HEK293T (cell line): ENCODE measurements at regions not wholly inside any gene's neighbourhood (a gene's known extent, or its start where the extent isn't known, plus 50 kb on each side); places are given as distances from the start of the nearest gene placed in this dataset.

Experiments
- CTCF ChIA-PET: fragments of 350-600 bp; formaldehyde crosslinking; extraction: SDS; loops from one replicate; lab custom pipeline; 2021; ENCODE audit warnings: antibody characterized with exemption, inconsistent platforms; lab: Yijun Ruan, JAX
- POLR2A ChIA-PET: fragments of 350-600 bp; formaldehyde crosslinking; extraction: SDS; loops from one replicate; lab custom pipeline; 2020; ENCODE audit warnings: antibody characterized with exemption, inconsistent platforms; lab: Yijun Ruan, JAX
- DNase-seq: peaks from one replicate; pipeline ENCODE4 v3.0.0; 2012; ENCODE audit warnings: mixed read lengths; ENCODE audit errors: extremely low spot score
- ARNT ChIP-seq: fragments of 450-650 bp; IDR thresholded peaks from 2 replicates; pipeline ENCODE4 v1.6.1; 2017; ENCODE audit warnings: mild to moderate bottlenecking
- BHLHE40 ChIP-seq: fragments of 450-650 bp; IDR thresholded peaks from 2 replicates; pipeline ENCODE4 v1.6.1; 2016; ENCODE audit warnings: mild to moderate bottlenecking, moderate library complexity, borderline replicate concordance
- CTBP1 ChIP-seq: fragments of 450-650 bp; IDR thresholded peaks from 2 replicates; pipeline ENCODE4 v1.6.1; 2016; ENCODE audit warnings: borderline replicate concordance
- ELF4 ChIP-seq: fragments of 450-650 bp; IDR thresholded peaks from 2 replicates; pipeline ENCODE4 v1.6.1; 2017; ENCODE audit warnings: antibody characterized with exemption
- FOXA1 ChIP-seq: fragments of 450-650 bp; IDR thresholded peaks from 2 replicates; pipeline ENCODE4 v1.6.1; 2016; ENCODE audit warnings: mild to moderate bottlenecking
- FOXK2 ChIP-seq: fragments of 450-650 bp; IDR thresholded peaks from 2 replicates; pipeline ENCODE4 v1.6.1; 2016; ENCODE audit warnings: mild to moderate bottlenecking
- FOXM1 ChIP-seq: fragments of 450-650 bp; IDR thresholded peaks from 2 replicates; pipeline ENCODE4 v1.6.1; 2017; ENCODE audit warnings: mild to moderate bottlenecking, borderline replicate concordance
- HDGF ChIP-seq: fragments of 450-650 bp; IDR thresholded peaks from 2 replicates; pipeline ENCODE4 v1.6.1; 2017; ENCODE audit warnings: antibody characterized with exemption, borderline replicate concordance
- L3MBTL2 ChIP-seq: fragments of 450-650 bp; conservative IDR thresholded peaks from 2 replicates; pipeline ENCODE4 v1.6.1; 2016; ENCODE audit warnings: mild to moderate bottlenecking
- LEF1 ChIP-seq: fragments of 450-650 bp; IDR thresholded peaks from 2 replicates; pipeline ENCODE4 v1.6.1; 2017; ENCODE audit warnings: mild to moderate bottlenecking, borderline replicate concordance
- NFRKB ChIP-seq: fragments of 450-650 bp; IDR thresholded peaks from 2 replicates; pipeline ENCODE4 v1.6.1; 2016; ENCODE audit warnings: mild to moderate bottlenecking, moderate library complexity
- SP1 ChIP-seq: fragments of 450-650 bp; IDR thresholded peaks from 2 replicates; pipeline ENCODE4 v1.6.1; 2017
- SUZ12 ChIP-seq: fragments of 450-650 bp; IDR thresholded peaks from 2 replicates; pipeline ENCODE4 v1.6.1; 2016; ENCODE audit warnings: mild to moderate bottlenecking
- TARDBP ChIP-seq: fragments of 450-650 bp; IDR thresholded peaks from 2 replicates; pipeline ENCODE4 v1.6.1; 2016
- ZNF384 ChIP-seq: fragments of 450-650 bp; IDR thresholded peaks from 2 replicates; pipeline ENCODE4 v1.6.1; 2016
- TF ChIP-seq, protein P1 (sequence below): fragments of 450-650 bp; IDR thresholded peaks from 2 replicates; pipeline ENCODE4 v1.6.1; 2016

GRCh38 chr17:72053449-72053848, 67.4 kb upstream of the SOX9 start:
- CTCF ChIA-PET: interaction anchor here (0.6 to 1.5 kb wide), 2 partner anchors 10 to 403 kb away, joined by 3 read pairs; no protein-coding TSS in a partner anchor
- peak; percentile 17 for DNase-seq
- POLR2A ChIA-PET: interaction anchor here (0.9 kb wide), 1 partner anchor 23 kb away, joined by 3 read pairs; no protein-coding TSS in a partner anchor
- TF ChIP-seq, protein P1, sequence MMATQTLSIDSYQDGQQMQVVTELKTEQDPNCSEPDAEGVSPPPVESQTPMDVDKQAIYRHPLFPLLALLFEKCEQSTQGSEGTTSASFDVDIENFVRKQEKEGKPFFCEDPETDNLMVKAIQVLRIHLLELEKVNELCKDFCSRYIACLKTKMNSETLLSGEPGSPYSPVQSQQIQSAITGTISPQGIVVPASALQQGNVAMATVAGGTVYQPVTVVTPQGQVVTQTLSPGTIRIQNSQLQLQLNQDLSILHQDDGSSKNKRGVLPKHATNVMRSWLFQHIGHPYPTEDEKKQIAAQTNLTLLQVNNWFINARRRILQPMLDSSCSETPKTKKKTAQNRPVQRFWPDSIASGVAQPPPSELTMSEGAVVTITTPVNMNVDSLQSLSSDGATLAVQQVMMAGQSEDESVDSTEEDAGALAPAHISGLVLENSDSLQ: no peak
- TF ChIP-seq TARDBP: no peak
- TF ChIP-seq ZNF384: no peak

DNA sequence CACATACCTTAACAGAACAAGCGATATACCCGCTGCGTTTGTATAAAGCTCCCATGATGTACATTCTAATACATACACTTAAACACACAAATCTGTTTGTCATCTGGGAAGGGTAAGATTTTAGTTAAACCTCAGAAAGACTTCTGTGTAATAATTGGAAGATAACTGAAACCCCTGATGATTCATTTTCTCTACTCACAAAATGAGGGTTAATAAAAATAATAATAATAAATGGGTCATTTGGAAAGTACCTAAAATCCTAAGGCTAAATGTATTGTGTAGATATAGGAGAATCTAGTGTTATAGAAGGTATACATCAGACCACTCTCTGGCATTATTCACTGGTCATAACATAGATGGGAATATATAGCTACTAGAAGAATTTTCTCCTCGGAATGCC, 64.7 kb upstream of the SOX9 start:
- no peak for DNase-seq
- POLR2A ChIA-PET: no interaction called here
- CTCF ChIA-PET: interaction anchor here (0.6 kb wide), 1 partner anchor 1742 kb away, joined by 3 read pairs; no protein-coding TSS in a partner anchor
- no peak for TF ChIP-seq FOXA1

GRCh38 chr17:72056727-72057290, 64.0 kb upstream of the SOX9 start:
- TF ChIP-seq FOXK2 (no peak), BHLHE40 (no peak), TARDBP (no peak), L3MBTL2 (no peak), CTBP1 (no peak), FOXA1 (no peak)
- TF ChIP-seq, protein P1: no peak
- POLR2A ChIA-PET: no interaction called here
- no peak for DNase-seq
- CTCF ChIA-PET: interaction anchor here (0.6 kb wide), 1 partner anchor 1741 kb away, joined by 3 read pairs; no protein-coding TSS in a partner anchor

DNA sequence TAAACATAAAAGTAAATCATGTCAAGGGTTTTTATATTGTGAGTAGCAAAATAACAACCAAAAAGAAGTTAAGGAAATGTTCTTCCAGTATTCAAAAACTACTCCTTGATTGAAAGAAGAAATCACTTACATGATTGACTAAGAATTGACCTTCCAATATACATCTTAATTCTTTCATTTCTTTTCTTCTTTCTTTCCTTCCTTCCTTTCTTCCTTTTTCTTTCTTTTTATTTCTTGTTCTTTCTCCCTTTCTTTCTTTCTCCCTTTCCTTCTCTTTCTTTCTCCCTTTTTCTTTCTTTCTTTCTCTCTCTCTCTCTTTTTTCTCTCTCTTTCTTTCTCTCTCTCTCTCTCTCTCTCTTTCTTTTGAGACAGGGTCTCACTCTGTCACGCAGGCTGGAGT, 60.7 kb upstream of the SOX9 start:
- no peak for TF ChIP-seq ZNF384
- no peak for TF ChIP-seq FOXK2
- TF ChIP-seq CTBP1: no peak
- TF ChIP-seq ARNT: no peak
- no peak for DNase-seq
- POLR2A ChIA-PET: no interaction called here
- CTCF ChIA-PET: no interaction called here

DNA sequence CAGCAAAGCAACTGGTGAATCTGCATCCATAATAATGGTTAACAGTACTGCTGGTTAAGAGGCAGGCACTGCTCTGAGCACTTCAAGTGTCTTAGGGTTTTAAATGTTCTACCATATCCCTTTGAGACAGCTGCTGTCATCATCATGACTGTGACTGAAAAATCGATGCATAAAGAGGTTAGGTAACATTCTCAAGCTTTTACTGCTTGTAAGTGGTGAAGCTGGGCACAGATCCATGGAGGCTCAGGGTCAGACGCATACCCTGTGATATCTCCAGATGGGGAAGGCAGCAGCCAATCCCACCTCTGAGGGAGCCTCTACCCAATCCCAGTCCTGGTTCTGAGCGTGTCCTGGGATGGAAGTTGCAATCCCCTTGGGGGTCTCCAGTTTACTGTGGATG, 57.6 kb upstream of the SOX9 start:
- ChIA-PET CTCF (interaction anchor here (0.9 to 1.2 kb wide), 2 partner anchors 10 to 14 kb away, joined by 3 read pairs; no protein-coding TSS in a partner anchor), POLR2A (no interaction called here)
- TF ChIP-seq ELF4: no peak
- no peak for TF ChIP-seq SP1
- no peak for TF ChIP-seq LEF1
- no peak for TF ChIP-seq L3MBTL2
- no peak for TF ChIP-seq CTBP1
- no peak for TF ChIP-seq FOXM1
- no peak for DNase-seq

DNA sequence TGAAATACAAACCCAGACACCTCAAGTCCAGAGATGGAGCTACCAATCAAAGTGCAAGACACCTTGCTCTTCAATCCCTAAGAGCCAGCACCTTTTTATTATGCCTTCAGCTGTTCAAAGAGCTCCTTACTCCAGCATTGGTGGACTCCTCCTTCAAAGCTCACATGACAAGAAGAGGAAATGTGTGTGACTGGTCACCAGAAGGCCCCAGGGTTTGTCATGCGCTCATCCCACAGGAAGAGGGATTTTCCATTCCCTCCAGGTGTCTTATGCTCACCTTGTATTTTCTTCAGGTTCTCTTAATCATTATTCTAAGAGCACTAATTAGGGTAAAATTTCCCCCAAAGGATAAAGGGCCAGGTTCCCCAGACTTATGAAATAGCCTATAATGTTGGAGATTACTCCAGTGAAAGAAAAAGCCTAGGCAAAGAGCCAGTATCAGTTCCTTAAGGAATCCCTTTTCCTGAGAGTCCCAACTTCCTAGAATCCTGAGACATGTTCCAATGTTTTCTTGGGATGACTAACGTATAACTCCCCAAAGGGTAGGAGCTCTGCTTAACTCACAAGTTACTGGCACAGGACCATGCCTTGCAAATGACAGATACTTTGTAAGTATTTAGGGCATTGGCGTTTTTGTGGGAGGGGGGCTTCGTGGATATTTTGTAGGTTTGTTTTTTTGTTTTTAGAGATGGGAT, 56.9 kb upstream of the SOX9 start:
- no peak for DNase-seq
- TF ChIP-seq L3MBTL2 (no peak), ELF4 (no peak), BHLHE40 (no peak), SP1 (no peak), FOXK2 (no peak), SUZ12 (no peak), FOXA1 (no peak), ZNF384 (no peak), FOXM1 (no peak), LEF1 (no peak), CTBP1 (no peak), TARDBP (no peak), NFRKB (no peak), HDGF (no peak)
- TF ChIP-seq, protein P1: no peak
- POLR2A ChIA-PET: no interaction called here
- CTCF ChIA-PET: interaction anchor here (0.9 to 1.2 kb wide), 2 partner anchors 11 to 13 kb away, joined by 3 read pairs; no protein-coding TSS in a partner anchor

- no peak for DNase-seq
- ChIA-PET CTCF (no interaction called here), POLR2A (no interaction called here)
- TF ChIP-seq LEF1: no peak
- TF ChIP-seq SP1: no peak
- no peak for TF ChIP-seq TARDBP
- TF ChIP-seq, protein P1: no peak
- no peak for TF ChIP-seq HDGF
- no peak for TF ChIP-seq CTBP1
- no peak for TF ChIP-seq L3MBTL2
Measured at GRCh38 chr17:72064606-72065193, 56.1 kb upstream of the SOX9 start.
